ENCODE measurements at regions not wholly inside any gene's neighbourhood (a gene's known extent, or its start where the extent isn't known, plus 50 kb on each side); places are given as distances from the start of the nearest gene placed in this dataset.
A peak's percentile ranks its signal among the peaks of the same experiment; 100 is the strongest.

DNA sequence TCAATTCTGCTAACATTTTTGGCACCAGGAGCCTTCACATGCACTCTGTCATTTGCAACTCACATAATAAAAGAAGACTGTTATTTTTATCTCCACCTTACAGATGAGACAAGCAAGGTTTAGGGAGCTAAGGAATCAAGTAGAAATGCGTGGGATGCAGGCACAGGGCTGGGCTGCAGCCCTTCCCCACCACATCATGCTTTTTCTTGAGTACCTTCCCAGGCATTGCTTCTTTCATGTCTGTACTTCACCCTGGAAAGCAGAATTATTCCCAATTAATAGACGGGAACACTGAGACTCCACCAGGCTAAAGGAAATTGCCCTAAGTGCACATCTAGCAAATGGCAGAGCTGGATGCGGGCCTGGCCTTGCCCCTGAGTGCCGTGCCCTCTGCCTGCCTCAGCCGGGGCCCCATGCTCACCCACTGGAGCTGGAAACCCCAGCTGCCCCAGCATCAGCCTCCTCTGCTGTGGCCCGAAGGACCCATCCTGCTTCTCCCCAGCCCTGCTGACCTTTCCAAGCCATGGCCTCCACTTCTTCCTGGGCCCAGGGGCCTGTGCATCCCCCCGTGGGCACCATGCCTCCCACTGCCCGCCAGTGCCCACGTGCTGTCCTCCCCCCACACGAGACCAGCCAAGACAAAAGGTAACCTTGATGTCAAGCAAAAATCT is 257.5 kb downstream of the TOMM20 start:
- ChIA-PET CTCF (interaction anchor here (1.0 to 2.3 kb wide), 2 partner anchors 13 to 32 kb away, joined by 3 to 6 read pairs; no protein-coding TSS in a partner anchor), POLR2A (no interaction called here)
- H3K27me3 ChIP-seq (replicated peaks in 2 of 5; ENCODE audit: control insufficient read depth in 4 of 5, insufficient read depth in 5 of 5, low read length in 4 of 5): no peaks in the 10 kb centered on the region
- no peak overlapping the region for H3K4me3 ChIP-seq (ENCODE audit: control insufficient read depth in 1 of 7, extremely low read depth in 1 of 7, insufficient read depth in 4 of 7, low read depth in 2 of 7, low read length in 6 of 7)
- H3K27ac ChIP-seq (ENCODE audit: insufficient read depth in 1 of 2, low read depth in 1 of 2, low read length in 2 of 2, poor library complexity in 1 of 2, severe bottlenecking in 2 of 2): peak overlapping the region in 1 of 2 experiments; percentile 36
- DNase-seq: no peak
- H3K36me3 ChIP-seq (ENCODE audit: control insufficient read depth in 4 of 4, insufficient read depth in 4 of 4, low read length in 3 of 4): no peaks in the 10 kb centered on the region
- WGBS (ENCODE audit: insufficient coverage): 86% methylated on average over 10 of the region's 10 CpGs
- peaks cover 15 to 65% (median 44%) of the 10 kb centered on the region in 4 experiments for H3K4me1 ChIP-seq (ENCODE audit: control extremely low read depth in 1 of 4, control insufficient read depth in 4 of 4, insufficient read depth in 4 of 4, low read length in 3 of 4)
- no peaks in the 10 kb centered on the region for H3K9me3 ChIP-seq (ENCODE audit: control extremely low read depth in 1 of 5, control insufficient read depth in 4 of 5, insufficient read depth in 2 of 5, low read depth in 1 of 5, low read length in 4 of 5)

DNA sequence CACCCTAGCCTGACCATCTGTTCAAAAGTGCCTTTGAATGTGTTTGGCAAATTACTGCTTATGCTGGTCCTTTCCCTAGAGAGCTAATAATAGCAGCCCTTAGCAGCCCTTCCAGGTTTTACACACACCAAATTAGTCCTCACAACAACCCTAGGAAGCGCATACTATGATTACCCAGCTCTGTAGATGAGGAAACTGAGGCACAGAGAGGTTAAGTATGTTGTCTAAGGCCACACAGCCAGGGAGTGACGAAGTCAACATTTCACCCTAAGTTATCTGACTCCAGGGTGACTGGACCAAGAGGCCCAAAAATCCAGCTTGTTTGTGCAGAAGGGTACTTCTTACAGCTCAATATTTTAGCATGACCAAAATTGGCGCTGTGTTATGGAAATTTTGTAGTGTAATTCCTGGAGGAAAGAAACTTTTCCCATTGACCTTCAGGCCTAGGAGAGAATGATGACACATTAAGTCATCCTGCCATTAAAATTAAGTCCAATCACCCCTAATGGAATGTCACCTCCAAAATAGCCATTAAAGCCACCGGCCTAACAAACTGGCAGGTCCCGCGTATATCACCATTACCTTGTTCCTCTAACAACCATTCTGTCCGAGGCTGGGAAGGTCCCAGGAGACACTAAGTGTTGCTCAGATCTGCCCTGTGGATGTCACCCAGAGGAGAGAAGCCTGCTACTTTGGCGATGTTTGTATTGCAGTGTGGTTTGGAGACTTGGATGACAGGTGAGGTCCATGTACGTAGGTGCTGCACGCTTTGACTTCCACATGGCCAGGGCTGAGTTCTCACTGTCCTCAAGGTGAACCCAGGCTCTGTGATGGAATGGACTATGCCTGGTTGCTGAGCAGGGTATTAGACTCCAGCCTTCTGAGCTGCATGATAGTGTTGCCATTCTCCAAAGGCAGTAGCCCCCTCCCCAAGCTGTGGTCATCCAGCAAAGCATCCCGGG is 258.3 kb downstream of the TOMM20 start:
- ChIA-PET CTCF (interaction anchor here (1.0 to 2.3 kb wide), 3 partner anchors 12 to 38 kb away, joined by 3 to 6 read pairs (median 3); no protein-coding TSS in a partner anchor), POLR2A (no interaction called here)

DNA sequence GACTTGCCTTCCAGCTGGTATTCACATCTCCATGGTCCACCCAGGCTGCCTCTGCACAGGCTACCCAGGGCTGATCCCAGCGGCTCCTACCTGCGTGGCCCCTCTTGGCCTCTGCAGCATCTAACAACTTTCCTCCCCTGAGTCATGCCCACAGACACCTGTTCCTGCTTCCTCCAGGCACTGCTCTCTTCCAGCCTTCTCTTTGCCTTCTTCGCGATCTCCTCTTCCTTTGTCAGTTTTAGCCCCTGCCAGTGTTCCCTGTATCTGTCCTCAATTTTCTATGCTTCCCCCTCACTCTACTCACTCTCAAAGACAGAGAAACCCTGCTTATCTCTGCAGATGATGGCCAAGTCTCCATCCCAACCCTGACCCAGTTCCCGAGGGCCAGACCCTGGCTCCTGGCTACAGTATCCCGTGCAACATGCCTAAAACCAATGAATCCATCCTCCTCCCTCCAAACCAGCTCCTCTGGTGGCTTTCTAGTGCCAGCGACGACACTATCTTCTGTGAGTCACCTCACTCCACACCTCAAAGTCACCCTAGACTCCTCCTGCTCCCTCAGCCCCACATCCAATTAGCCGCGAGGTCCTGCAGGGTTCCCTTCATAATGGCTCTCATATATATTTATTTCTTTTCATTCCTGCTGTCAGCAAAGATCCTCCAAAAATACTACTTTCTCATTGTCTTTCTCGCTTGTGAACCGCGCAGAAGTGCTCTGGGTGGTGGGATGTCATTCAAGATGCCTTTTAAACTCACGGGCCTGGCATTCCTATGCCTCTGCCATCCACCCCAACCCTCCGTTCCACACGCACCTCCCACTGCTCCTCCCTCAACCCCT is 259.2 kb downstream of the TOMM20 start:
- Histone ChIP-seq H3K9me3 (ENCODE audit: control extremely low read depth in 1 of 5, control insufficient read depth in 4 of 5, insufficient read depth in 2 of 5, low read depth in 1 of 5, low read length in 4 of 5) (peaks cover 0 to 2% (median 0%) of the 10 kb centered on the region in 5 experiments), H3K4me1 (ENCODE audit: control extremely low read depth in 1 of 4, control insufficient read depth in 4 of 4, insufficient read depth in 4 of 4, low read length in 3 of 4) (peaks cover 3 to 48% (median 27%) of the 10 kb centered on the region in 4 experiments), H3K36me3 (ENCODE audit: control insufficient read depth in 4 of 4, insufficient read depth in 4 of 4, low read length in 3 of 4) (no peaks in the 10 kb centered on the region), H3K4me3 (ENCODE audit: control insufficient read depth in 1 of 7, extremely low read depth in 1 of 7, insufficient read depth in 4 of 7, low read depth in 2 of 7, low read length in 6 of 7) (no peak overlapping the region), H3K27ac (ENCODE audit: insufficient read depth in 1 of 2, low read depth in 1 of 2, low read length in 2 of 2, poor library complexity in 1 of 2, severe bottlenecking in 2 of 2) (no peak overlapping the region), H3K27me3 (replicated peaks in 2 of 5; ENCODE audit: control insufficient read depth in 4 of 5, insufficient read depth in 5 of 5, low read length in 4 of 5) (no peaks in the 10 kb centered on the region)
- CTCF ChIA-PET: interaction anchor here (1.4 to 2.3 kb wide), 2 partner anchors 30 to 37 kb away, joined by 3 to 6 read pairs; no protein-coding TSS in a partner anchor
- 95% methylated on average over 16 of the region's 16 CpGs for WGBS (ENCODE audit: insufficient coverage)
- POLR2A ChIA-PET: no interaction called here
- DNase-seq: no peak

More for the DNA sequence above, 258.3 kb downstream of the TOMM20 start:
- Histone ChIP-seq H3K27ac (ENCODE audit: insufficient read depth in 1 of 2, low read depth in 1 of 2, low read length in 2 of 2, poor library complexity in 1 of 2, severe bottlenecking in 2 of 2) (no peak overlapping the region), H3K36me3 (ENCODE audit: control insufficient read depth in 4 of 4, insufficient read depth in 4 of 4, low read length in 3 of 4) (no peaks in the 10 kb centered on the region), H3K9me3 (ENCODE audit: control extremely low read depth in 1 of 5, control insufficient read depth in 4 of 5, insufficient read depth in 2 of 5, low read depth in 1 of 5, low read length in 4 of 5) (peaks cover 0 to 2% (median 0%) of the 10 kb centered on the region in 5 experiments), H3K4me3 (ENCODE audit: control insufficient read depth in 1 of 7, extremely low read depth in 1 of 7, insufficient read depth in 4 of 7, low read depth in 2 of 7, low read length in 6 of 7) (no peak overlapping the region), H3K27me3 (replicated peaks in 2 of 5; ENCODE audit: control insufficient read depth in 4 of 5, insufficient read depth in 5 of 5, low read length in 4 of 5) (no peaks in the 10 kb centered on the region), H3K4me1 (ENCODE audit: control extremely low read depth in 1 of 4, control insufficient read depth in 4 of 4, insufficient read depth in 4 of 4, low read length in 3 of 4) (peaks cover 12 to 57% (median 36%) of the 10 kb centered on the region in 4 experiments)
- 96% methylated on average over 6 of the region's 11 CpGs for WGBS (ENCODE audit: insufficient coverage)
- no peak for DNase-seq

DNA sequence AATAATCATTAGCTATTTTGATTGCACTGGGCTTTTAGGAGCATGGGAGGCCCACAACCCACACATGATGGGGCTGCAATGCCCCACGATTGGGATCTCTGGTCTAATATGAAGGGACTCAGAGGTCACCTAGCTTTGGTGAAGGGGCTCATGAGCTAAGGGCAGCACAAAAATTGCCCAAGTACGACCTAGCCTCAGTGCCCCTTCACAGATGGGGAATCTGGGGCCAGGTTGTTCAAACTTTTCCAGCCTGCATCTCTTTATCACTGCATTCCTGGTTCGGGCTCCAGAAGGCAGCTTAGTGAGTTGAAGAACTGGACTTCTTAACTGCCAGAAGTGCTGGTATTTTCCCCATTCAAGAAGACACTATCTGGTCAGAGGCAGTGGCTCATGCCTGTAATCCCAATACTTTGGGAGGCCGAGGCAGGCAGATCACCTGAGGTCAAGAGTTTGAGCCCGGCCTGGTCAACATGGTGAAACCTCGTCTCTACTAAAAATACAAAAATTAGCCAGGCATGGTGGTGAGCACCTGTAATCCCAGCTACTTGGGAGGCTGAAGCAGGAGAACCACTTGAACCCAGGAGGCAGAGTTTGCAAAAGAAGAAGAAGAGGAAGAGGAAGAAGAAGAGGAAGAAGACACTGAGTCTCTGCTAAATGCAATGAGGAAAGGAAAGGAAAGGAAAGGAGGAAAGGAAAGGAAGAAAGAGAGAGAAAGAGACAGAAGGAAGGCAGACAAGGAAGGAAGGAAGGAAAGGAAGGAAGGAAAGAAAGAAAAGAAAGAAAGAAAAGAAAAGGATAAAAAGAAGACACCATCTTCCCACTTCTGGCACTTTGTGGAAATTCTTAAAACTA is 258.5 kb upstream of the IRF2BP2 start:
- H3K27me3 ChIP-seq (replicated peaks in 2 of 5; ENCODE audit: control insufficient read depth in 4 of 5, insufficient read depth in 5 of 5, low read length in 4 of 5): no peaks in the 10 kb centered on the region
- 100% methylated on average over 4 of the region's 6 CpGs for WGBS (ENCODE audit: insufficient coverage)
- H3K36me3 ChIP-seq (ENCODE audit: control insufficient read depth in 4 of 4, insufficient read depth in 4 of 4, low read length in 3 of 4): no peaks in the 10 kb centered on the region
- ChIA-PET CTCF (interaction anchor here (0.8 to 2.4 kb wide), 4 partner anchors 11 to 276 kb away, joined by 3 to 11 read pairs (median 6); no protein-coding TSS in a partner anchor), POLR2A (interaction anchor here (0.9 kb wide), 1 partner anchor 257 kb away, joined by 13 read pairs; no protein-coding TSS in a partner anchor)
- H3K9me3 ChIP-seq (ENCODE audit: control extremely low read depth in 1 of 5, control insufficient read depth in 4 of 5, insufficient read depth in 2 of 5, low read depth in 1 of 5, low read length in 4 of 5): peaks cover 0 to 2% (median 0%) of the 10 kb centered on the region in 5 experiments
- H3K27ac ChIP-seq (ENCODE audit: insufficient read depth in 1 of 2, low read depth in 1 of 2, low read length in 2 of 2, poor library complexity in 1 of 2, severe bottlenecking in 2 of 2): peak overlapping the region in 1 of 2 experiments; percentile 1
- H3K4me1 ChIP-seq (ENCODE audit: control extremely low read depth in 1 of 4, control insufficient read depth in 4 of 4, insufficient read depth in 4 of 4, low read length in 3 of 4): peaks cover 3 to 40% (median 23%) of the 10 kb centered on the region in 4 experiments
- H3K4me3 ChIP-seq (ENCODE audit: control insufficient read depth in 1 of 7, extremely low read depth in 1 of 7, insufficient read depth in 4 of 7, low read depth in 2 of 7, low read length in 6 of 7): no peak overlapping the region
- no peak for DNase-seq

DNA sequence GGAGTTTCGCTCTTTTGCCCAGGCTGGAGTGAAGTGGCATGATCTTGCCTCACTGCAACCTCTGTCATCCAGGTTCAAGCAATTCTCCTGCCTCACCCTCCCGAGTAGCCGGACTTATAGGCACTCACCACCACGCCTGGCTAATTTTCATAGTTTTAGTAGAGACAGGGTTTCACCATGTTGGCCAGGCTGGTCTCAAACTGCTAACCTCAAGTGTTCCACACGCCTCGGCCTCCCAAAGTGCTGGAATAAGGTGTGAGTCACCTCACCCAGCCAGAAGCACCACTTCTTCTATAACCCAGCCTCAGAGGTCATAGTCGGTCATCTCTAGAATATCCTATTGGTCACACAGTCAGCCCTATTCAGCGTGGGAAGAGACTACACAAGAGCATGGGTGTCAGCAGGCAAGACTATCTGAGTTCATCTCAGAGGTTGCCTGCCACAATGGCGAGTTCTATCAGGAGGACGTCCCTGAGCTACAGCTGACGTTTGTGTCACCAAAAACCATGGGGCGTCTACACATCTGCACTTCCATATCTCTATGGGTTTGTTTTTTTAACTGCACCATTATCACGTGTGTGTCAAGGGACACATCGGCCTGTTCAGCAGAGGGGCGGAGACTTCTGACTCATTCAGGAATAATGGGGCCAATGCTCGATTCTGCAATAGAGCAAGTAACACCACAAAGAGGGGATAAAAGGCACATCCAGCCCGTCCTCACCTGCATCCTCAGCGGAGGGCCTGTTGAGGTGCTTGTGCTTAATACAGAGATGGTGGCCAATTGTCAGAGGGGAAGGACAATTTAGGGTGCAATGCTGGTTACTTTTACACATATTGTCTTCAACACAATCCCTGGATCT is 256.3 kb upstream of the IRF2BP2 start:
- Histone ChIP-seq H3K27ac (ENCODE audit: insufficient read depth in 1 of 2, low read depth in 1 of 2, low read length in 2 of 2, poor library complexity in 1 of 2, severe bottlenecking in 2 of 2) (peak overlapping the region in 1 of 2 experiments; percentile 75), H3K4me1 (ENCODE audit: control extremely low read depth in 1 of 4, control insufficient read depth in 4 of 4, insufficient read depth in 4 of 4, low read length in 3 of 4) (peaks cover 1 to 33% (median 27%) of the 10 kb centered on the region in 4 experiments), H3K9me3 (ENCODE audit: control extremely low read depth in 1 of 5, control insufficient read depth in 4 of 5, insufficient read depth in 2 of 5, low read depth in 1 of 5, low read length in 4 of 5) (peaks cover 0 to 2% (median 0%) of the 10 kb centered on the region in 5 experiments), H3K36me3 (ENCODE audit: control insufficient read depth in 4 of 4, insufficient read depth in 4 of 4, low read length in 3 of 4) (no peaks in the 10 kb centered on the region), H3K4me3 (ENCODE audit: control insufficient read depth in 1 of 7, extremely low read depth in 1 of 7, insufficient read depth in 4 of 7, low read depth in 2 of 7, low read length in 6 of 7) (no peak overlapping the region), H3K27me3 (replicated peaks in 2 of 5; ENCODE audit: control insufficient read depth in 4 of 5, insufficient read depth in 5 of 5, low read length in 4 of 5) (no peaks in the 10 kb centered on the region)
- whole genome bisulfite sequencing (ENCODE audit: insufficient coverage): 92% methylated on average over 12 of the region's 18 CpGs
- POLR2A ChIA-PET: interaction anchor here (0.6 kb wide), 1 partner anchor 15 kb away, joined by 3 read pairs; no protein-coding TSS in a partner anchor
- CTCF ChIA-PET: interaction anchor here (2.4 kb wide), 1 partner anchor 9 kb away, joined by 11 read pairs; no protein-coding TSS in a partner anchor
- DNase-seq: peak in 2 of 3 donors; percentile 39 to 60
